Peyer's patch (tissue), 4 donors: ENCODE measurements at regions not wholly inside any gene's neighbourhood (a gene's known extent, or its start where the extent isn't known, plus 50 kb on each side); places are given as distances from the start of the nearest gene placed in this dataset.

Experiments
- CTCF ChIP-seq, 6 experiments: fragments of 450-650 bp in 4 of 6; fragments of 200-600 bp in 2 of 6; sonication (generic) in 1 of 6; IDR thresholded peaks; one replicate each; pipeline ENCODE4 v1.5.1; 2017 to 2019; ENCODE audit warnings: antibody characterized with exemption in 6 of 6, mild to moderate bottlenecking in 3 of 6, moderate library complexity in 1 of 6
- POLR2A ChIP-seq, 2 donors: fragments of 450-650 bp; IDR thresholded peaks; one replicate each; pipeline ENCODE4 v1.5.1; 2017; ENCODE audit warnings: antibody characterized with exemption in 2 of 2, mild to moderate bottlenecking in 2 of 2, moderate library complexity in 2 of 2

GRCh38 chr19:30968210-30968609, 381.0 kb downstream of the TSHZ3 start:
- TF ChIP-seq CTCF (IDR thresholded peaks at IDR 0.05) = no peak
- TF ChIP-seq POLR2A (IDR thresholded peaks at IDR 0.05) = no peak
